ENCODE measurements at regions not wholly inside any gene's neighbourhood (a gene's known extent, or its start where the extent isn't known, plus 50 kb on each side); places are given as distances from the start of the nearest gene placed in this dataset.

GRCh38 chr2:128731994-128732650 lies 413.5 kb upstream of the HS6ST1 start (continued):
- no peak for TF ChIP-seq HBP1 (CRISPR knock-in tag; IDR thresholded peaks at IDR 0.05)
- no peak for TF ChIP-seq ZNF395 (CRISPR knock-in tag; IDR thresholded peaks at IDR 0.05)
- no peak for TF ChIP-seq PHF21A (IDR thresholded peaks at IDR 0.05; ENCODE audit: borderline replicate concordance, low read depth)
- no peak for TF ChIP-seq BDP1 (IDR thresholded peaks at IDR 0.05; ENCODE audit: insufficient read depth, insufficient read length)

GRCh38 chr2:128732976-128733431 lies 414.3 kb upstream of the HS6ST1 start:
- DNase-seq (ENCODE audit: extremely low read depth in 1 of 4, low spot score in 3 of 4) (no peak), FAIRE-seq (no peak), ATAC-seq (no peak)
- 0 out of 2 replicates have a peak, but pooled peaks cover 7% of the 10 kb centered on the region for H4K20me1 ChIP-seq (replicated peaks; ENCODE audit: control insufficient read depth, insufficient read depth, low read length)
- peaks cover 0 to 10% of the 10 kb centered on the region in 2 experiments; a peak in 2 of 5 replicates for H3K4me1 ChIP-seq (replicated peaks in 1 of 2; ENCODE audit: control insufficient read depth in 2 of 2, insufficient read depth in 2 of 2, low read length in 2 of 2)
- no peak overlapping the region for H3K4me2 ChIP-seq (ENCODE audit: insufficient read depth, low read length)
- H3K9ac ChIP-seq (ENCODE audit: insufficient read depth in 1 of 2, low read depth in 2 of 2, low read length in 2 of 2): no peak overlapping the region
- H3K9me3 ChIP-seq (replicated peaks; ENCODE audit: control insufficient read depth, insufficient read depth, low read depth, low read length): no peaks in the 10 kb centered on the region
- H3K79me2 ChIP-seq (ENCODE audit: control insufficient read depth, insufficient read depth, low read length): no peaks in the 10 kb centered on the region
- no peak for TF ChIP-seq FOS (IDR thresholded peaks at IDR 0.05; ENCODE audit: extremely low read depth, insufficient read length)
- peak; percentile 60 for TF ChIP-seq ZNF239 (CRISPR knock-in tag; IDR thresholded peaks at IDR 0.05)
- 0% methylated on average over 4 of the region's 4 CpGs for WGBS (ENCODE audit: insufficient coverage, low coverage, missing lambda C conversion rate)
- no peak overlapping the region for H3K4me3 ChIP-seq
- H3K9me1 ChIP-seq (ENCODE audit: control insufficient read depth, insufficient read depth, low read length): no peaks in the 10 kb centered on the region
- no peak overlapping the region for H2AFZ ChIP-seq (ENCODE audit: low read depth, low read length)
- ChIA-PET POLR2A (no interaction called here), CTCF (ENCODE audit: low intra/inter-chr PET ratio) (no interaction called here)
- BruUV-seq (replicated peaks): no TSS peak
- in situ Hi-C loops (cut with MboI): no loop called here
- no peaks in the 10 kb centered on the region for H3K36me3 ChIP-seq (ENCODE audit: control insufficient read depth, insufficient read depth, low read length)
- H3K27ac ChIP-seq (ENCODE audit: extremely low read depth, low read depth, low read length): no peak overlapping the region
- intact Hi-C loops (cut with micrococcal nuclease): loop anchor here (10.0 kb wide), 1 partner anchor 662 kb away; no protein-coding TSS in a partner anchor
- peaks cover 4 to 41% of the 10 kb centered on the region in 2 experiments; a peak in 2 of 5 replicates for H3K27me3 ChIP-seq (ENCODE audit: control insufficient read depth in 2 of 2, insufficient read depth in 2 of 2, low read length in 2 of 2)
